SK-N-SH treated with all-trans-retinoic acid at 6 μM for 48 hours (cell line): ENCODE measurements at regions not wholly inside any gene's neighbourhood (a gene's known extent, or its start where the extent isn't known, plus 50 kb on each side); places are given as distances from the start of the nearest gene placed in this dataset.

Source experiments
- ATAC-seq: fragments of 200-7000 bp; cut with Tn5 transposase; 3 replicates; pipeline ENCODE4 v1.9.1; 2020; ENCODE audit warnings: mild to moderate bottlenecking, moderate library complexity
- BACH2 ChIP-seq: fragments of 250-450 bp; sonication (Bioruptor Pico); IDR thresholded peaks from 2 replicates; pipeline ENCODE4 v1.9.0; 2021; ENCODE audit warnings: mild to moderate bottlenecking, borderline replicate concordance
- CREB5 ChIP-seq: fragments of 250-450 bp; sonication (Bioruptor Pico); IDR thresholded peaks from 2 replicates; pipeline ENCODE4 v1.5.1; 2020; ENCODE audit warnings: low read depth, mild to moderate bottlenecking, moderate library complexity
- CSDC2 ChIP-seq: fragments of 250-450 bp; sonication (Bioruptor Pico); IDR thresholded peaks from 2 replicates; pipeline ENCODE4 v1.5.0; 2020; ENCODE audit warnings: mild to moderate bottlenecking, moderate library complexity
- ESRRG ChIP-seq: fragments of 250-450 bp; sonication (Bioruptor Pico); IDR thresholded peaks from 2 replicates; pipeline ENCODE4 v1.6.1; 2021; ENCODE audit warnings: mild to moderate bottlenecking
- GLIS3 ChIP-seq: fragments of 250-450 bp; sonication (Bioruptor Pico); IDR thresholded peaks from 2 replicates; pipeline ENCODE4 v1.5.0; 2020; ENCODE audit warnings: mild to moderate bottlenecking, moderate library complexity
- OSR1 ChIP-seq: fragments of 250-450 bp; sonication (Bioruptor Pico); IDR thresholded peaks from 2 replicates; pipeline ENCODE4 v1.8.0; 2022; ENCODE audit warnings: moderate library complexity, mild to moderate bottlenecking, inconsistent platforms
- PATZ1 ChIP-seq: fragments of 250-450 bp; sonication (Bioruptor Pico); IDR thresholded peaks from 2 replicates; pipeline ENCODE4 v1.8.0; 2020; ENCODE audit warnings: mild to moderate bottlenecking, moderate library complexity, borderline replicate concordance
- POU6F1 ChIP-seq: fragments of 250-450 bp; sonication (Bioruptor Pico); IDR thresholded peaks from 2 replicates; pipeline ENCODE4 v1.8.0; 2021; ENCODE audit warnings: low read depth, mild to moderate bottlenecking, moderate library complexity, borderline replicate concordance
- PPARA ChIP-seq: fragments of 250-450 bp; sonication (Bioruptor Pico); IDR thresholded peaks from 2 replicates; pipeline ENCODE4 v1.5.0; 2020; ENCODE audit warnings: mild to moderate bottlenecking, borderline replicate concordance
- RARB ChIP-seq: fragments of 250-450 bp; sonication (Bioruptor Pico); IDR thresholded peaks from 2 replicates; pipeline ENCODE4 v1.8.0; 2021; ENCODE audit warnings: mild to moderate bottlenecking, moderate library complexity
- SNAI2 ChIP-seq: fragments of 250-450 bp; sonication (Bioruptor Pico); IDR thresholded peaks from 2 replicates; pipeline ENCODE4 v1.5.0; 2020; ENCODE audit warnings: mild to moderate bottlenecking, moderate library complexity
- TCF4 ChIP-seq: fragments of 250-450 bp; sonication (Bioruptor Pico); IDR thresholded peaks from 2 replicates; pipeline ENCODE4 v1.8.0; 2021; ENCODE audit warnings: mild to moderate bottlenecking, moderate library complexity, borderline replicate concordance
- TOX ChIP-seq: fragments of 250-450 bp; sonication (Bioruptor Pico); IDR thresholded peaks from 2 replicates; pipeline ENCODE4 v1.8.0; 2021; ENCODE audit warnings: mild to moderate bottlenecking, moderate library complexity, borderline replicate concordance
- TSHZ2 ChIP-seq: fragments of 250-450 bp; sonication (Bioruptor Pico); IDR thresholded peaks from 2 replicates; pipeline ENCODE4 v1.5.0; 2020; ENCODE audit warnings: mild to moderate bottlenecking, moderate library complexity
- ZC3H10 ChIP-seq: fragments of 250-450 bp; sonication (Bioruptor Pico); IDR thresholded peaks from 2 replicates; pipeline ENCODE4 v1.5.1; 2021; ENCODE audit warnings: mild to moderate bottlenecking, moderate library complexity
- ZFP3 ChIP-seq: fragments of 250-450 bp; sonication (Bioruptor Pico); IDR thresholded peaks from 2 replicates; pipeline ENCODE4 v1.5.0; 2020; ENCODE audit warnings: mild to moderate bottlenecking, moderate library complexity
- ZFP30 ChIP-seq: fragments of 450-650 bp; formaldehyde crosslinking; IDR thresholded peaks from 2 replicates; pipeline ENCODE4 v1.5.0; 2022; ENCODE audit warnings: mild to moderate bottlenecking, moderate library complexity
- ZNF565 ChIP-seq: fragments of 450-650 bp; formaldehyde crosslinking; conservative IDR thresholded peaks from 2 replicates; pipeline ENCODE4 v1.5.0; 2020; ENCODE audit warnings: low read depth, mild to moderate bottlenecking, moderate library complexity
- ZNF70 ChIP-seq: fragments of 450-650 bp; formaldehyde crosslinking; IDR thresholded peaks from 2 replicates; pipeline ENCODE4 v1.5.0; 2020; ENCODE audit warnings: mild to moderate bottlenecking, moderate library complexity
- ZNF8 ChIP-seq: fragments of 450-650 bp; formaldehyde crosslinking; IDR thresholded peaks from 2 replicates; pipeline ENCODE4 v1.5.0; 2020; ENCODE audit warnings: mild to moderate bottlenecking, moderate library complexity

- TF ChIP-seq PATZ1 = no peak
- TF ChIP-seq GLIS3 = no peak
Observed at GRCh38 chr4:177562859-177563258, 120.6 kb upstream of the AGA start (continued).

GRCh38 chr4:177566691-177567090, 124.5 kb upstream of the AGA start:
- no peak for ATAC-seq
- TF ChIP-seq ESRRG (CRISPR knock-in tag) (no peak), ZNF8 (CRISPR knock-in tag) (no peak), BACH2 (CRISPR knock-in tag) (no peak), SNAI2 (CRISPR knock-in tag) (no peak), ZNF70 (CRISPR knock-in tag) (no peak), TOX (CRISPR knock-in tag) (no peak), OSR1 (no peak), ZFP30 (CRISPR knock-in tag) (no peak), PPARA (no peak)

- no peak for ATAC-seq
Observed at GRCh38 chr4:177568931-177569330, 126.7 kb upstream of the AGA start.

More at GRCh38 chr4:177568931-177569330, 126.7 kb upstream of the AGA start:
- no peak for TF ChIP-seq CREB5
- TF ChIP-seq GLIS3 = no peak
- no peak for TF ChIP-seq TOX (CRISPR knock-in tag)
- TF ChIP-seq POU6F1 = no peak
- no peak for TF ChIP-seq TSHZ2
- TF ChIP-seq ESRRG (CRISPR knock-in tag) = no peak
- no peak for TF ChIP-seq PPARA
- TF ChIP-seq RARB (CRISPR knock-in tag) = no peak
- no peak for TF ChIP-seq BACH2 (CRISPR knock-in tag)
- no peak for TF ChIP-seq OSR1
- no peak for TF ChIP-seq ZNF8 (CRISPR knock-in tag)
- TF ChIP-seq ZNF565 (CRISPR knock-in tag) = no peak
- no peak for TF ChIP-seq SNAI2 (CRISPR knock-in tag)
- no peak for TF ChIP-seq CSDC2 (CRISPR knock-in tag)
- TF ChIP-seq ZC3H10 (CRISPR knock-in tag) = no peak
- TF ChIP-seq ZFP3 (CRISPR knock-in tag) = no peak
- TF ChIP-seq TCF4 (CRISPR knock-in tag) = no peak
- TF ChIP-seq ZNF70 (CRISPR knock-in tag) = no peak
- TF ChIP-seq ZFP30 (CRISPR knock-in tag) = no peak
